CD4-positive, alpha-beta memory T cell (primary cell): ENCODE measurements at regions not wholly inside any gene's neighbourhood (a gene's known extent, or its start where the extent isn't known, plus 50 kb on each side); places are given as distances from the start of the nearest gene placed in this dataset.

Experiments used
- CTCF ChIA-PET: fragments of 350-600 bp; sonication (Branson Sonifier 250); formaldehyde crosslinking; loops from one replicate; lab custom pipeline; 2021; ENCODE audit warnings: inconsistent platforms; ENCODE audit not compliant: partially characterized antibody; lab: Charles Lee
- POLR2A ChIA-PET: fragments of 350-600 bp; sonication (Branson Sonifier 250); formaldehyde crosslinking; loops from one replicate; lab custom pipeline; 2021; ENCODE audit not compliant: partially characterized antibody; lab: Charles Lee
- DNase-seq, 5 donors: peaks; one replicate each; pipeline versions ENCODE4 v3.0.0 to v3.0.0-alpha.2; 2020 to 2022; ENCODE audit warnings: mixed read lengths in 1 of 5
- H3K27ac ChIP-seq: one replicate; pipeline ENCODE4 v1.7.0; 2013; ENCODE audit warnings: low read depth, low read length
- H3K27me3 ChIP-seq: 2 replicates; pipeline ENCODE4 v1.7.0; 2013; ENCODE audit warnings: mild to moderate bottlenecking, low read length, moderate library complexity; ENCODE audit not compliant: insufficient read depth
- H3K36me3 ChIP-seq: 2 replicates; pipeline ENCODE4 v1.7.0; 2013; ENCODE audit warnings: mild to moderate bottlenecking, low read length, moderate library complexity; ENCODE audit not compliant: insufficient read depth
- H3K4me1 ChIP-seq: 2 replicates; pipeline ENCODE4 v1.7.0; 2013; ENCODE audit warnings: mild to moderate bottlenecking, low read length, moderate library complexity; ENCODE audit not compliant: insufficient read depth
- H3K4me3 ChIP-seq, 2 donors: one replicate each; pipeline ENCODE4 v1.7.0; 2013; ENCODE audit warnings: low read length in 2 of 2, mild to moderate bottlenecking in 1 of 2
- H3K9me3 ChIP-seq, 2 donors: one replicate each; pipeline ENCODE4 v1.7.0; 2013; ENCODE audit warnings: low read length in 2 of 2, control low read depth in 1 of 2; ENCODE audit not compliant: control insufficient read depth in 1 of 2
- H3K27ac Mint-ChIP-seq, 7 donors: one replicate each; pipeline ENCODE4 v1.8.0; 2020 to 2021; ENCODE audit warnings: mixed read lengths in 7 of 7, mild to moderate bottlenecking in 6 of 7, inconsistent platforms in 3 of 7, moderate library complexity in 3 of 7
- H3K27me3 Mint-ChIP-seq, 2 donors: one replicate each; pipeline ENCODE4 v1.8.0; 2020 to 2021; ENCODE audit warnings: mixed read lengths in 2 of 2
- H3K36me3 Mint-ChIP-seq, 2 donors: one replicate each; pipeline ENCODE4 v1.8.0; 2020 to 2021; ENCODE audit warnings: mixed read lengths in 2 of 2, inconsistent platforms in 1 of 2, mild to moderate bottlenecking in 1 of 2
- H3K4me1 Mint-ChIP-seq, 4 donors: one replicate each; pipeline ENCODE4 v1.8.0; 2020 to 2021; ENCODE audit warnings: mixed read lengths in 4 of 4, mild to moderate bottlenecking in 1 of 4
- H3K4me3 Mint-ChIP-seq, 8 donors: one replicate each; pipeline ENCODE4 v1.8.0; 2020 to 2021; ENCODE audit warnings: mixed read lengths in 8 of 8, mild to moderate bottlenecking in 7 of 8, moderate library complexity in 6 of 8, inconsistent platforms in 3 of 8
- H3K9me3 Mint-ChIP-seq, 8 donors: one replicate each; pipeline ENCODE4 v1.8.0; 2020 to 2021; ENCODE audit warnings: mixed read lengths in 8 of 8, mild to moderate bottlenecking in 5 of 8, inconsistent platforms in 3 of 8, moderate library complexity in 1 of 8
- intact Hi-C: fragments of 100-400 bp; cut with micrococcal nuclease; formaldehyde crosslinking; loops from one replicate; pipeline ENCODE4 v1.15.1; 2023

DNA sequence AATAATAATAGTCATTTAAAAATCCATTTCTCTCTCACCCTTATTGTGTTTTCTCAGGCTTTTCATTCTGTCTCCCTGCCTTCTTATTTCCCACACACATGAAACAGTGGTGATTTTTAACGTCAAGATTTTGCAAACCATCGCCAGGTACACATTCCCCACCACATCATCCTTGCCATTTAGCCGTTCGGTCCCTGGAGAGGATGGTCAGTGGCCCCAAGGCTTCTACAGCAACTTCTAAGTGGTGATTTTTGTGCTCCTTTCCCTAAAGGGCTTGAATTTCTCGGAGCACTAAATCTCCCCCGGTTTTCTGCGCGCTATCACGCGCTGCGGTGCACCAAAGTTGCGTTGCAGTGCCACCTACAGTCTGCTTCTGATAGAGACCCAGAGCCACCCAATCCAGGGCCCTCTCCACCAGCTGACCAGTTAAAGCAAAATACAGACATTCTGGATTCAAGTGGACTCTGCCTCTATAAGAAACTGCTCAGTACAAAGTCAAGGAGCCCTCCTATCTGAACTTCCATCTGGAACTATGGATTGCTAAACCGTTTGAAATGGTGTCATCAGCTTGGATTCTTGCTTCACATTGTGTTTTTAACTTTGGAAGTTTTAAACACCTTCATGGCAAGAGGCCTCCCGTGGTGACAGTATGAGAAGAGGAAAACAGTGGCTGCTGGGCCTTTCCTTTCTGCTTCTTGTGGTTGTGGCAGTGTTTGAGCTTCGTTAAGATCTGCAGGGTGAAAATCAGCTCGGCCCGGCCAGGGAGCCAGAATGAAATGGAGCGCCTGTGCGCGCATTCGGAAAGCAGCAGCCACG, 234.0 kb downstream of the SPTSSA start:
- no peaks in the 10 kb centered on the region for H3K36me3 Mint-ChIP-seq
- ChIA-PET POLR2A (interaction anchor here (1.3 kb wide), 1 partner anchor 15 kb away, joined by 3 read pairs; no protein-coding TSS in a partner anchor), CTCF (interaction anchor here (0.8 to 3.5 kb wide), 12 partner anchors 9 to 435 kb away, joined by 3 to 48 read pairs (median 4); no protein-coding TSS in a partner anchor)
- H3K27ac Mint-ChIP-seq, result peak overlapping the region in 1 of 7 donors; percentile 49
- no peaks in the 10 kb centered on the region for H3K9me3 ChIP-seq
- peaks cover 4% of the 10 kb centered on the region for H3K4me1 ChIP-seq
- intact Hi-C loops, result loop anchor here (1.0 to 5.0 kb wide), 2 partner anchors 393 to 751 kb away; no protein-coding TSS in a partner anchor
- no peaks in the 10 kb centered on the region for H3K36me3 ChIP-seq
- H3K27me3 Mint-ChIP-seq, result peaks cover 0 to 7% of the 10 kb centered on the region in 2 donors
- peaks cover 3 to 8% (median 6%) of the 10 kb centered on the region in 4 donors for H3K4me1 Mint-ChIP-seq
- H3K27ac ChIP-seq, result no peak overlapping the region
- peak in 4 of 5 donors; percentile 36 to 47 (median 44) for DNase-seq
- no peaks in the 10 kb centered on the region for H3K27me3 ChIP-seq
- H3K4me3 ChIP-seq, result no peak overlapping the region
- H3K9me3 Mint-ChIP-seq, result no peaks in the 10 kb centered on the region
- H3K4me3 Mint-ChIP-seq, result peak overlapping the region; percentile 23 to 72 (median 50)

- Mint-ChIP-seq H3K36me3 (no peaks in the 10 kb centered on the region), H3K4me1 (peaks cover 8 to 18% (median 10%) of the 10 kb centered on the region in 4 donors), H3K9me3 (no peaks in the 10 kb centered on the region), H3K27ac (no peak overlapping the region), H3K27me3 (peaks cover 0 to 7% of the 10 kb centered on the region in 2 donors), H3K4me3 (no peak overlapping the region)
- Histone ChIP-seq H3K4me1 (peaks cover 4% of the 10 kb centered on the region), H3K27ac (no peak overlapping the region), H3K4me3 (no peak overlapping the region), H3K27me3 (no peaks in the 10 kb centered on the region), H3K36me3 (no peaks in the 10 kb centered on the region), H3K9me3 (no peaks in the 10 kb centered on the region)
- DNase-seq, result no peak
- POLR2A ChIA-PET, result no interaction called here
- CTCF ChIA-PET, result interaction anchor here (0.9 to 4.4 kb wide), 7 partner anchors 10 to 387 kb away, joined by 3 to 31 read pairs (median 4); no protein-coding TSS in a partner anchor
- intact Hi-C loops, result no loop called here
These were observed 237.8 kb downstream of the SPTSSA start for GRCh38 chr14:34224221-34224620.

GRCh38 chr14:34223373-34224148, 238.5 kb downstream of the SPTSSA start:
- no peaks in the 10 kb centered on the region for H3K36me3 Mint-ChIP-seq
- DNase-seq, result no peak
- ChIA-PET POLR2A (no interaction called here), CTCF (interaction anchor here (0.9 to 4.4 kb wide), 5 partner anchors 9 to 387 kb away, joined by 3 to 31 read pairs (median 4); no protein-coding TSS in a partner anchor)
- intact Hi-C loops, result no loop called here
- peaks cover 8 to 18% (median 10%) of the 10 kb centered on the region in 4 donors for H3K4me1 Mint-ChIP-seq
- Histone ChIP-seq H3K4me3 (no peak overlapping the region), H3K27ac (no peak overlapping the region), H3K36me3 (no peaks in the 10 kb centered on the region), H3K27me3 (no peaks in the 10 kb centered on the region), H3K4me1 (peaks cover 4% of the 10 kb centered on the region), H3K9me3 (no peaks in the 10 kb centered on the region)
- H3K9me3 Mint-ChIP-seq, result no peaks in the 10 kb centered on the region
- H3K27ac Mint-ChIP-seq, result no peak overlapping the region
- H3K4me3 Mint-ChIP-seq, result no peak overlapping the region
- H3K27me3 Mint-ChIP-seq, result peaks cover 0 to 7% of the 10 kb centered on the region in 2 donors

GRCh38 chr14:34222867-34223266, 239.2 kb downstream of the SPTSSA start:
- peaks cover 0 to 4% of the 10 kb centered on the region in 2 donors for H3K27me3 Mint-ChIP-seq
- intact Hi-C loops, result no loop called here
- H3K27ac ChIP-seq, result no peak overlapping the region
- ChIA-PET CTCF (interaction anchor here (1.0 to 1.5 kb wide), 3 partner anchors 12 to 124 kb away, joined by 3 to 4 read pairs (median 3); no protein-coding TSS in a partner anchor), POLR2A (no interaction called here)
- H3K9me3 ChIP-seq, result no peaks in the 10 kb centered on the region
- no peak for DNase-seq
- no peaks in the 10 kb centered on the region for H3K27me3 ChIP-seq
- H3K4me3 Mint-ChIP-seq, result no peak overlapping the region
- H3K27ac Mint-ChIP-seq, result no peak overlapping the region
- no peaks in the 10 kb centered on the region for H3K36me3 ChIP-seq
- H3K4me1 ChIP-seq, result peaks cover 3% of the 10 kb centered on the region
- H3K4me3 ChIP-seq, result no peak overlapping the region
- no peaks in the 10 kb centered on the region for H3K9me3 Mint-ChIP-seq
- peaks cover 4 to 13% (median 8%) of the 10 kb centered on the region in 4 donors for H3K4me1 Mint-ChIP-seq
- H3K36me3 Mint-ChIP-seq, result no peaks in the 10 kb centered on the region

- POLR2A ChIA-PET, result no interaction called here
- no peaks in the 10 kb centered on the region for H3K36me3 Mint-ChIP-seq
- peaks cover 0 to 4% (median 0%) of the 10 kb centered on the region in 8 donors for H3K9me3 Mint-ChIP-seq
- no peaks in the 10 kb centered on the region for H3K4me1 ChIP-seq
- H3K27me3 Mint-ChIP-seq, result peaks cover 0 to 4% of the 10 kb centered on the region in 2 donors
- H3K4me3 Mint-ChIP-seq, result no peak overlapping the region
- peaks cover 0 to 11% (median 6%) of the 10 kb centered on the region in 4 donors for H3K4me1 Mint-ChIP-seq
- CTCF ChIA-PET, result interaction anchor here (1.0 to 1.7 kb wide), 5 partner anchors 13 to 382 kb away, joined by 3 to 5 read pairs (median 3); no protein-coding TSS in a partner anchor
- no peaks in the 10 kb centered on the region for H3K36me3 ChIP-seq
- intact Hi-C loops, result no loop called here
- no peak overlapping the region for H3K4me3 ChIP-seq
- no peak overlapping the region for H3K27ac Mint-ChIP-seq
- no peaks in the 10 kb centered on the region for H3K9me3 ChIP-seq
- no peaks in the 10 kb centered on the region for H3K27me3 ChIP-seq
- H3K27ac ChIP-seq, result no peak overlapping the region
- DNase-seq, result no peak
These were observed 239.9 kb downstream of the SPTSSA start for GRCh38 chr14:34222122-34222521.

GRCh38 chr14:34220921-34221320, 241.1 kb downstream of the SPTSSA start:
- intact Hi-C loops, result no loop called here
- peak overlapping the region; percentile 4 to 75 (median 38) for H3K4me3 Mint-ChIP-seq
- CTCF ChIA-PET, result interaction anchor here (0.7 to 1.7 kb wide), 4 partner anchors 11 to 381 kb away, joined by 3 to 5 read pairs (median 3); no protein-coding TSS in a partner anchor
- POLR2A ChIA-PET, result no interaction called here
- H3K9me3 Mint-ChIP-seq, result peaks cover 0 to 5% (median 0%) of the 10 kb centered on the region in 8 donors
- H3K27me3 Mint-ChIP-seq, result peaks cover 0 to 4% of the 10 kb centered on the region in 2 donors
- peaks cover 0 to 11% (median 6%) of the 10 kb centered on the region in 4 donors for H3K4me1 Mint-ChIP-seq
- Histone ChIP-seq H3K27me3 (no peaks in the 10 kb centered on the region), H3K4me1 (no peaks in the 10 kb centered on the region), H3K36me3 (no peaks in the 10 kb centered on the region), H3K4me3 (no peak overlapping the region), H3K27ac (no peak overlapping the region), H3K9me3 (no peaks in the 10 kb centered on the region)
- peak overlapping the region in 4 of 7 donors; percentile 0 to 86 (median 2) for H3K27ac Mint-ChIP-seq
- no peaks in the 10 kb centered on the region for H3K36me3 Mint-ChIP-seq
- peak in 2 of 5 donors; percentile 6 to 23 for DNase-seq
